ENCODE measurements at regions not wholly inside any gene's neighbourhood (a gene's known extent, or its start where the extent isn't known, plus 50 kb on each side); places are given as distances from the start of the nearest gene placed in this dataset.

GRCh38 chr7:52758356-52758755, 277.1 kb upstream of the POM121L12 start:
- H3K27ac ChIP-seq: no peak overlapping the region
- H3K4me3 ChIP-seq (ENCODE audit: low read depth, low read length): no peak overlapping the region
- in situ Hi-C loops (cut with HindIII; ENCODE audit: low pct_ligation_motif_present, low sequenced_read_pairs): no loop called here
- no peaks in the 10 kb centered on the region for H3K27me3 ChIP-seq (replicated peaks)
- no peaks in the 10 kb centered on the region for H3K36me3 ChIP-seq (replicated peaks)
- no peak for DNase-seq
- TF ChIP-seq CTCF (IDR thresholded peaks at IDR 0.05; ENCODE audit: low read depth, low read length, missing control alignments): no peak

GRCh38 chr7:52753855-52754254, 281.6 kb upstream of the POM121L12 start:
- no peak for TF ChIP-seq CTCF (IDR thresholded peaks at IDR 0.05; ENCODE audit: low read depth, low read length, missing control alignments)
- in situ Hi-C loops (cut with HindIII; ENCODE audit: low pct_ligation_motif_present, low sequenced_read_pairs): no loop called here
- no peaks in the 10 kb centered on the region for H3K27me3 ChIP-seq (replicated peaks)

GRCh38 chr7:52752891-52753290, 282.5 kb upstream of the POM121L12 start:
- Histone ChIP-seq H3K27ac (no peak overlapping the region), H3K4me3 (ENCODE audit: low read depth, low read length) (no peak overlapping the region), H3K27me3 (replicated peaks) (no peaks in the 10 kb centered on the region), H3K36me3 (replicated peaks) (no peaks in the 10 kb centered on the region)
- DNase-seq: no peak
- no peak for TF ChIP-seq CTCF (IDR thresholded peaks at IDR 0.05; ENCODE audit: low read depth, low read length, missing control alignments)
- in situ Hi-C loops (cut with HindIII; ENCODE audit: low pct_ligation_motif_present, low sequenced_read_pairs): no loop called here

More at GRCh38 chr7:52753855-52754254, 281.6 kb upstream of the POM121L12 start:
- H3K36me3 ChIP-seq (replicated peaks): no peaks in the 10 kb centered on the region
- no peak overlapping the region for H3K27ac ChIP-seq
- no peak for DNase-seq
- no peak overlapping the region for H3K4me3 ChIP-seq (ENCODE audit: low read depth, low read length)

GRCh38 chr7:52749880-52750279, 285.6 kb upstream of the POM121L12 start:
- H3K36me3 ChIP-seq (replicated peaks): no peaks in the 10 kb centered on the region
- in situ Hi-C loops (cut with HindIII; ENCODE audit: low pct_ligation_motif_present, low sequenced_read_pairs): no loop called here
- no peak overlapping the region for H3K27ac ChIP-seq
- no peak for DNase-seq
- no peak for TF ChIP-seq CTCF (IDR thresholded peaks at IDR 0.05; ENCODE audit: low read depth, low read length, missing control alignments)
- H3K27me3 ChIP-seq (replicated peaks): no peaks in the 10 kb centered on the region
- no peak overlapping the region for H3K4me3 ChIP-seq (ENCODE audit: low read depth, low read length)

GRCh38 chr7:52747817-52748216, 287.6 kb upstream of the POM121L12 start:
- TF ChIP-seq CTCF (IDR thresholded peaks at IDR 0.05; ENCODE audit: low read depth, low read length, missing control alignments): no peak
- in situ Hi-C loops (cut with HindIII; ENCODE audit: low pct_ligation_motif_present, low sequenced_read_pairs): no loop called here

GRCh38 chr7:52741670-52742290, 293.7 kb upstream of the POM121L12 start:
- TF ChIP-seq CTCF (IDR thresholded peaks at IDR 0.05; ENCODE audit: low read depth, low read length, missing control alignments): no peak
- in situ Hi-C loops (cut with HindIII; ENCODE audit: low pct_ligation_motif_present, low sequenced_read_pairs): no loop called here
- no peak for DNase-seq
- Histone ChIP-seq H3K36me3 (replicated peaks) (no peaks in the 10 kb centered on the region), H3K4me3 (ENCODE audit: low read depth, low read length) (no peak overlapping the region), H3K27me3 (replicated peaks) (no peaks in the 10 kb centered on the region), H3K27ac (no peak overlapping the region)

More at GRCh38 chr7:52747817-52748216, 287.6 kb upstream of the POM121L12 start:
- no peaks in the 10 kb centered on the region for H3K27me3 ChIP-seq (replicated peaks)
- no peaks in the 10 kb centered on the region for H3K36me3 ChIP-seq (replicated peaks)
- no peak overlapping the region for H3K4me3 ChIP-seq (ENCODE audit: low read depth, low read length)
- no peak for DNase-seq
- H3K27ac ChIP-seq: no peak overlapping the region

Measured in brain microvascular endothelial cell (primary cell).